SK-N-SH treated with all-trans-retinoic acid at 6 μM for 48 hours (cell line): ENCODE measurements at regions not wholly inside any gene's neighbourhood (a gene's known extent, or its start where the extent isn't known, plus 50 kb on each side); places are given as distances from the start of the nearest gene placed in this dataset.

Experiments
- ATAC-seq: fragments of 200-7000 bp; cut with Tn5 transposase; 3 replicates; pipeline ENCODE4 v1.9.1; 2020; ENCODE audit warnings: mild to moderate bottlenecking, moderate library complexity
- ARNTL ChIP-seq: fragments of 450-650 bp; formaldehyde crosslinking; IDR thresholded peaks from 2 replicates; pipeline ENCODE4 v1.5.0; 2020; ENCODE audit warnings: low read depth, mild to moderate bottlenecking, moderate library complexity, borderline replicate concordance
- BACH2 ChIP-seq: fragments of 250-450 bp; sonication (Bioruptor Pico); IDR thresholded peaks from 2 replicates; pipeline ENCODE4 v1.9.0; 2021; ENCODE audit warnings: mild to moderate bottlenecking, borderline replicate concordance
- CSDC2 ChIP-seq: fragments of 250-450 bp; sonication (Bioruptor Pico); IDR thresholded peaks from 2 replicates; pipeline ENCODE4 v1.5.0; 2020; ENCODE audit warnings: mild to moderate bottlenecking, moderate library complexity
- GLIS3 ChIP-seq: fragments of 250-450 bp; sonication (Bioruptor Pico); IDR thresholded peaks from 2 replicates; pipeline ENCODE4 v1.5.0; 2020; ENCODE audit warnings: mild to moderate bottlenecking, moderate library complexity
- ISL1 ChIP-seq: fragments of 250-450 bp; sonication (Bioruptor Pico); IDR thresholded peaks from 2 replicates; pipeline ENCODE4 v2.1.2; 2022; ENCODE audit warnings: mild to moderate bottlenecking, moderate library complexity
- OSR1 ChIP-seq: fragments of 250-450 bp; sonication (Bioruptor Pico); IDR thresholded peaks from 2 replicates; pipeline ENCODE4 v1.8.0; 2022; ENCODE audit warnings: moderate library complexity, mild to moderate bottlenecking, inconsistent platforms
- PATZ1 ChIP-seq: fragments of 250-450 bp; sonication (Bioruptor Pico); IDR thresholded peaks from 2 replicates; pipeline ENCODE4 v1.8.0; 2020; ENCODE audit warnings: mild to moderate bottlenecking, moderate library complexity, borderline replicate concordance
- PPARA ChIP-seq: fragments of 250-450 bp; sonication (Bioruptor Pico); IDR thresholded peaks from 2 replicates; pipeline ENCODE4 v1.5.0; 2020; ENCODE audit warnings: mild to moderate bottlenecking, borderline replicate concordance
- RARB ChIP-seq: fragments of 250-450 bp; sonication (Bioruptor Pico); IDR thresholded peaks from 2 replicates; pipeline ENCODE4 v1.8.0; 2021; ENCODE audit warnings: mild to moderate bottlenecking, moderate library complexity
- SNAI2 ChIP-seq: fragments of 250-450 bp; sonication (Bioruptor Pico); IDR thresholded peaks from 2 replicates; pipeline ENCODE4 v1.5.0; 2020; ENCODE audit warnings: mild to moderate bottlenecking, moderate library complexity
- TCF4 ChIP-seq: fragments of 250-450 bp; sonication (Bioruptor Pico); IDR thresholded peaks from 2 replicates; pipeline ENCODE4 v1.8.0; 2021; ENCODE audit warnings: mild to moderate bottlenecking, moderate library complexity, borderline replicate concordance
- TOX ChIP-seq: fragments of 250-450 bp; sonication (Bioruptor Pico); IDR thresholded peaks from 2 replicates; pipeline ENCODE4 v1.8.0; 2021; ENCODE audit warnings: mild to moderate bottlenecking, moderate library complexity, borderline replicate concordance
- TSHZ2 ChIP-seq: fragments of 250-450 bp; sonication (Bioruptor Pico); IDR thresholded peaks from 2 replicates; pipeline ENCODE4 v1.5.0; 2020; ENCODE audit warnings: mild to moderate bottlenecking, moderate library complexity
- ZC3H10 ChIP-seq: fragments of 250-450 bp; sonication (Bioruptor Pico); IDR thresholded peaks from 2 replicates; pipeline ENCODE4 v1.5.1; 2021; ENCODE audit warnings: mild to moderate bottlenecking, moderate library complexity
- ZFP3 ChIP-seq: fragments of 250-450 bp; sonication (Bioruptor Pico); IDR thresholded peaks from 2 replicates; pipeline ENCODE4 v1.5.0; 2020; ENCODE audit warnings: mild to moderate bottlenecking, moderate library complexity
- ZFP30 ChIP-seq: fragments of 450-650 bp; formaldehyde crosslinking; IDR thresholded peaks from 2 replicates; pipeline ENCODE4 v1.5.0; 2022; ENCODE audit warnings: mild to moderate bottlenecking, moderate library complexity
- ZNF565 ChIP-seq: fragments of 450-650 bp; formaldehyde crosslinking; conservative IDR thresholded peaks from 2 replicates; pipeline ENCODE4 v1.5.0; 2020; ENCODE audit warnings: low read depth, mild to moderate bottlenecking, moderate library complexity
- ZNF70 ChIP-seq: fragments of 450-650 bp; formaldehyde crosslinking; IDR thresholded peaks from 2 replicates; pipeline ENCODE4 v1.5.0; 2020; ENCODE audit warnings: mild to moderate bottlenecking, moderate library complexity
- ZNF8 ChIP-seq: fragments of 450-650 bp; formaldehyde crosslinking; IDR thresholded peaks from 2 replicates; pipeline ENCODE4 v1.5.0; 2020; ENCODE audit warnings: mild to moderate bottlenecking, moderate library complexity
- TF ChIP-seq, protein P1 (sequence below): fragments of 250-450 bp; sonication (Bioruptor Pico); IDR thresholded peaks from 2 replicates; pipeline ENCODE4 v1.5.1; 2020; ENCODE audit warnings: low read depth, mild to moderate bottlenecking, moderate library complexity
- TF ChIP-seq, protein P2 (sequence below): fragments of 250-450 bp; sonication (Bioruptor Pico); IDR thresholded peaks from 2 replicates; pipeline ENCODE4 v1.8.0; 2021; ENCODE audit warnings: low read depth, mild to moderate bottlenecking, moderate library complexity, borderline replicate concordance

GRCh38 chr10:34922138-34922537, 107.0 kb upstream of the PARD3 start (continued):
- no peak for TF ChIP-seq TCF4 (CRISPR knock-in tag)
- TF ChIP-seq ZFP3 (CRISPR knock-in tag) = no peak
- no peak for TF ChIP-seq RARB (CRISPR knock-in tag)

GRCh38 chr10:34920578-34920977, 105.5 kb upstream of the PARD3 start:
- TF ChIP-seq ZNF70 (no peak), GLIS3 (CRISPR knock-in tag) (no peak), RARB (CRISPR knock-in tag) (no peak), ZFP3 (CRISPR knock-in tag) (no peak), TOX (CRISPR knock-in tag) (no peak), ZFP30 (CRISPR knock-in tag) (no peak), BACH2 (CRISPR knock-in tag) (no peak), ISL1 (CRISPR knock-in tag) (no peak), ZNF565 (CRISPR knock-in tag) (no peak), CSDC2 (CRISPR knock-in tag) (no peak), ZNF8 (no peak)
- TF ChIP-seq, protein P1, sequence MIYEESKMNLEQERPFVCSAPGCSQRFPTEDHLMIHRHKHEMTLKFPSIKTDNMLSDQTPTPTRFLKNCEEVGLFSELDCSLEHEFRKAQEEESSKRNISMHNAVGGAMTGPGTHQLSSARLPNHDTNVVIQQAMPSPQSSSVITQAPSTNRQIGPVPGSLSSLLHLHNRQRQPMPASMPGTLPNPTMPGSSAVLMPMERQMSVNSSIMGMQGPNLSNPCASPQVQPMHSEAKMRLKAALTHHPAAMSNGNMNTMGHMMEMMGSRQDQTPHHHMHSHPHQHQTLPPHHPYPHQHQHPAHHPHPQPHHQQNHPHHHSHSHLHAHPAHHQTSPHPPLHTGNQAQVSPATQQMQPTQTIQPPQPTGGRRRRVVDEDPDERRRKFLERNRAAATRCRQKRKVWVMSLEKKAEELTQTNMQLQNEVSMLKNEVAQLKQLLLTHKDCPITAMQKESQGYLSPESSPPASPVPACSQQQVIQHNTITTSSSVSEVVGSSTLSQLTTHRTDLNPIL (CRISPR knock-in tag) = no peak
- ATAC-seq = no peak

- no peak for TF ChIP-seq OSR1
- TF ChIP-seq ARNTL (CRISPR knock-in tag) = no peak
- no peak for TF ChIP-seq ZNF8
- no peak for TF ChIP-seq BACH2 (CRISPR knock-in tag)
- no peak for TF ChIP-seq ZC3H10 (CRISPR knock-in tag)
- TF ChIP-seq ZNF565 (CRISPR knock-in tag) = no peak
- TF ChIP-seq, protein P2, sequence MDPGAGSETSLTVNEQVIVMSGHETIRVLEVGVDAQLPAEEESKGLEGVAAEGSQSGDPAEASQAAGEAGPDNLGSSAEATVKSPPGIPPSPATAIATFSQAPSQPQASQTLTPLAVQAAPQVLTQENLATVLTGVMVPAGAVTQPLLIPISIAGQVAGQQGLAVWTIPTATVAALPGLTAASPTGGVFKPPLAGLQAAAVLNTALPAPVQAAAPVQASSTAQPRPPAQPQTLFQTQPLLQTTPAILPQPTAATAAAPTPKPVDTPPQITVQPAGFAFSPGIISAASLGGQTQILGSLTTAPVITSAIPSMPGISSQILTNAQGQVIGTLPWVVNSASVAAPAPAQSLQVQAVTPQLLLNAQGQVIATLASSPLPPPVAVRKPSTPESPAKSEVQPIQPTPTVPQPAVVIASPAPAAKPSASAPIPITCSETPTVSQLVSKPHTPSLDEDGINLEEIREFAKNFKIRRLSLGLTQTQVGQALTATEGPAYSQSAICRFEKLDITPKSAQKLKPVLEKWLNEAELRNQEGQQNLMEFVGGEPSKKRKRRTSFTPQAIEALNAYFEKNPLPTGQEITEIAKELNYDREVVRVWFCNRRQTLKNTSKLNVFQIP (CRISPR knock-in tag) = no peak
- TF ChIP-seq, protein P1 (CRISPR knock-in tag) = no peak
- TF ChIP-seq RARB (CRISPR knock-in tag) = no peak
- no peak for TF ChIP-seq PPARA
- TF ChIP-seq ZFP3 (CRISPR knock-in tag) = no peak
- TF ChIP-seq PATZ1 (CRISPR knock-in tag) = no peak
- TF ChIP-seq TSHZ2 (CRISPR knock-in tag) = no peak
- no peak for TF ChIP-seq ZFP30 (CRISPR knock-in tag)
- no peak for TF ChIP-seq CSDC2 (CRISPR knock-in tag)
- TF ChIP-seq GLIS3 (CRISPR knock-in tag) = no peak
- TF ChIP-seq TCF4 (CRISPR knock-in tag) = no peak
- TF ChIP-seq SNAI2 (CRISPR knock-in tag) = no peak
- no peak for ATAC-seq
Observed at GRCh38 chr10:34918776-34919315, 103.8 kb upstream of the PARD3 start.
